SIG-M5 treated with dmso at 0.1 percent for 504 hours (cell line): ENCODE measurements at regions not wholly inside any gene's neighbourhood (a gene's known extent, or its start where the extent isn't known, plus 50 kb on each side); places are given as distances from the start of the nearest gene placed in this dataset.
"Not testable (repeated sequence)": the region's sequence is repeated elsewhere in the genome, so short reads cannot be mapped to it uniquely, and the experiment has no call there.

ENCODE experiments used
- DNase-seq: peaks from one replicate; lab custom pipeline; 2025; ENCODE audit not compliant: unreplicated experiment; lab: John Stamatoyannopoulos, UW

- DNase-seq = peak; percentile 97
These were observed 51.5 kb upstream of the MAP3K1 start for GRCh38 chr5:56763711-56764466.

GRCh38 chr5:56763182-56763581 lies 52.2 kb upstream of the MAP3K1 start:
- no peak for DNase-seq

GRCh38 chr5:56761151-56761885 lies 54.0 kb upstream of the MAP3K1 start:
- DNase-seq = peak; percentile 24

- DNase-seq = no peak
These were observed 54.6 kb upstream of the MAP3K1 start for GRCh38 chr5:56760723-56761122.

- peak; percentile 7 for DNase-seq
These were observed 55.7 kb upstream of the MAP3K1 start for GRCh38 chr5:56759521-56760216.

GRCh38 chr5:56757077-56757476 lies 58.3 kb upstream of the MAP3K1 start:
- no peak for DNase-seq

GRCh38 chr5:56755036-56755555 lies 60.3 kb upstream of the MAP3K1 start:
- DNase-seq = no peak

GRCh38 chr5:56753588-56753987 lies 61.8 kb upstream of the MAP3K1 start:
- DNase-seq = not testable (repeated sequence)

GRCh38 chr5:56751572-56752313 lies 63.6 kb upstream of the MAP3K1 start:
- no peak for DNase-seq

- DNase-seq = no peak
These were observed 65.5 kb upstream of the MAP3K1 start for GRCh38 chr5:56749842-56750241.

- no peak for DNase-seq
These were observed 68.6 kb upstream of the MAP3K1 start for GRCh38 chr5:56746553-56747339.

GRCh38 chr5:56745864-56746263 lies 69.5 kb upstream of the MAP3K1 start:
- no peak for DNase-seq

- no peak for DNase-seq
These were observed 74.5 kb upstream of the MAP3K1 start for GRCh38 chr5:56740868-56741267.

GRCh38 chr5:56739990-56740389 lies 75.4 kb upstream of the MAP3K1 start:
- no peak for DNase-seq

- DNase-seq = no peak
These were observed 77.3 kb upstream of the MAP3K1 start for GRCh38 chr5:56737951-56738606.

GRCh38 chr5:56737002-56737621 lies 78.2 kb upstream of the MAP3K1 start:
- DNase-seq = peak; percentile 87

- peak; percentile 87 for DNase-seq
These were observed 79.3 kb upstream of the MAP3K1 start for GRCh38 chr5:56735849-56736641.

GRCh38 chr5:56734091-56734694 lies 81.2 kb upstream of the MAP3K1 start:
- DNase-seq = no peak
